Psoas muscle (tissue), 7 donors: ENCODE measurements at regions not wholly inside any gene's neighbourhood (a gene's known extent, or its start where the extent isn't known, plus 50 kb on each side); places are given as distances from the start of the nearest gene placed in this dataset.

Experiments used
- ATAC-seq, 4 donors: fragments of 200-7000 bp; cut with Tn5 transposase; one replicate each; pipeline ENCODE4 v1.9.1; 2020; ENCODE audit warnings: moderate library complexity in 3 of 4, mild to moderate bottlenecking in 2 of 4
- DNase-seq, 2 donors: peaks; one replicate each; pipeline ENCODE4 v3.0.0-alpha.2; 2020
- H3K27ac ChIP-seq: fragments of 200-600 bp; one replicate; pipeline ENCODE4 v1.8.0; 2022
- H3K27me3 ChIP-seq, 3 donors: fragments of 200-600 bp in 1 of 3; one replicate each; pipeline versions ENCODE4 v1.6.1 to v1.8.0; 2013 to 2022; ENCODE audit warnings: low read length in 2 of 3, mild to moderate bottlenecking in 2 of 3, moderate library complexity in 1 of 3; ENCODE audit not compliant: insufficient read depth in 3 of 3
- H3K36me3 ChIP-seq, 2 donors: fragments of 200-600 bp in 1 of 2; one replicate each; pipeline versions ENCODE4 v1.6.1 to v1.8.0; 2013 to 2022; ENCODE audit warnings: low read depth in 1 of 2, mild to moderate bottlenecking in 1 of 2, moderate library complexity in 1 of 2; ENCODE audit not compliant: insufficient read depth in 1 of 2
- H3K4me1 ChIP-seq: fragments of 200-600 bp; one replicate; pipeline ENCODE4 v1.8.0; 2022
- H3K4me3 ChIP-seq: fragments of 200-600 bp; one replicate; pipeline ENCODE4 v1.8.0; 2022; ENCODE audit warnings: mild to moderate bottlenecking
- H3K9me3 ChIP-seq: fragments of 200-600 bp; one replicate; pipeline ENCODE4 v1.8.0; 2022
- CTCF ChIP-seq: fragments of 200-600 bp; IDR thresholded peaks from one replicate; pipeline ENCODE4 v1.8.0; 2022; ENCODE audit warnings: antibody characterized with exemption
- whole genome bisulfite sequencing, 3 donors: extraction: QIAGEN DNeasy Blood & Tissue Kit; methylation state at CpG; one replicate each; pipeline versions ENCODE4 v1.1.6 to v1.1.7; 2013; 5-methylcytosine and 5-hydroxymethylcytosine counted together
- intact Hi-C, 2 donors: fragments of 100-400 bp; cut with DNase I; formaldehyde crosslinking; loops; one replicate each; pipeline versions ENCODE4 v1.11.0 to v1.14.2; 2022
- donor health status: healthy with polysubstance abuse.
- donor health status: DM: no; HTN: no; CAD: no; lungs with moderate emphysema.
- donor health status: Bipolar disorder and iron deficiency.
- donor health status: healthy.
- donor health status: DM: yes; HTN: yes; CAD: no.
- donor health status: DM: no; HTN: no; CAD: no.
- donor health status: DM: yes; HTN: yes; CAD: no.

GRCh38 chr11:112542479-112542878 lies 281.8 kb upstream of the PLET1 start:
- no peak for DNase-seq
- Histone ChIP-seq H3K4me3 (no peak overlapping the region), H3K36me3 (no peaks in the 10 kb centered on the region), H3K9me3 (no peaks in the 10 kb centered on the region), H3K4me1 (peaks cover 12% of the 10 kb centered on the region), H3K27ac (no peak overlapping the region), H3K27me3 (no peaks in the 10 kb centered on the region)
- 97 to 100% (median 100%) methylated on average over 1 of the region's 1 CpG for WGBS, 3 donors
- no peak for TF ChIP-seq CTCF
- intact Hi-C loops: no loop called here
- ATAC-seq: no peak

GRCh38 chr11:112543390-112543789 lies 282.7 kb upstream of the PLET1 start:
- Histone ChIP-seq H3K27ac (no peak overlapping the region), H3K4me3 (no peak overlapping the region), H3K27me3 (no peaks in the 10 kb centered on the region), H3K36me3 (no peaks in the 10 kb centered on the region), H3K4me1 (peaks cover 12% of the 10 kb centered on the region), H3K9me3 (no peaks in the 10 kb centered on the region)
- intact Hi-C loops: no loop called here
- DNase-seq: no peak
- WGBS, 3 donors: 79 to 81% (median 79%) methylated on average over 3 of the region's 3 CpGs
- ATAC-seq: no peak
- no peak for TF ChIP-seq CTCF

- Histone ChIP-seq H3K27me3 (no peaks in the 10 kb centered on the region), H3K9me3 (no peaks in the 10 kb centered on the region), H3K27ac (no peak overlapping the region), H3K36me3 (no peaks in the 10 kb centered on the region), H3K4me3 (no peak overlapping the region), H3K4me1 (peaks cover 4% of the 10 kb centered on the region)
- no peak for TF ChIP-seq CTCF
- no peak for ATAC-seq
- DNase-seq: no peak
- intact Hi-C loops: no loop called here
Observed at GRCh38 chr11:112548641-112549040, 288.0 kb upstream of the PLET1 start.

GRCh38 chr11:112553205-112553731 lies 292.6 kb upstream of the PLET1 start:
- 80 to 94% (median 87%) methylated on average over 4 of the region's 4 CpGs for WGBS, 3 donors
- H3K27me3 ChIP-seq: no peaks in the 10 kb centered on the region
- intact Hi-C loops: loop anchor here (5.0 to 10.0 kb wide), 2 partner anchors 331 to 338 kb away; no protein-coding TSS in a partner anchor
- H3K4me1 ChIP-seq: peaks cover 4% of the 10 kb centered on the region
- H3K4me3 ChIP-seq: no peak overlapping the region
- no peaks in the 10 kb centered on the region for H3K36me3 ChIP-seq
- TF ChIP-seq CTCF: no peak
- H3K27ac ChIP-seq: no peak overlapping the region
- no peak for ATAC-seq
- no peak for DNase-seq
- H3K9me3 ChIP-seq: no peaks in the 10 kb centered on the region

GRCh38 chr11:112554586-112554985 lies 293.9 kb upstream of the PLET1 start:
- intact Hi-C loops: loop anchor here (1.0 to 10.0 kb wide), 3 partner anchors 264 to 340 kb away; no protein-coding TSS in a partner anchor
- ATAC-seq: no peak
- no peak for TF ChIP-seq CTCF

More at GRCh38 chr11:112554586-112554985, 293.9 kb upstream of the PLET1 start:
- H3K9me3 ChIP-seq: no peaks in the 10 kb centered on the region
- DNase-seq: no peak
- H3K4me3 ChIP-seq: no peak overlapping the region
- WGBS, 3 donors: 86 to 89% (median 88%) methylated on average over 4 of the region's 4 CpGs
- no peaks in the 10 kb centered on the region for H3K36me3 ChIP-seq
- no peaks in the 10 kb centered on the region for H3K27me3 ChIP-seq
- H3K27ac ChIP-seq: no peak overlapping the region
- no peaks in the 10 kb centered on the region for H3K4me1 ChIP-seq
